ENCODE measurements at regions not wholly inside any gene's neighbourhood (a gene's known extent, or its start where the extent isn't known, plus 50 kb on each side); places are given as distances from the start of the nearest gene placed in this dataset.

- Histone ChIP-seq H3K27me3 (ENCODE audit: control insufficient read depth in 2 of 2, insufficient read depth in 2 of 2, low read length in 2 of 2) (no peaks in the 10 kb centered on the region), H3K4me3 (ENCODE audit: low read length in 2 of 2) (no peak overlapping the region), H3K4me1 (ENCODE audit: control insufficient read depth in 2 of 2, insufficient read depth in 2 of 2, low read length in 2 of 2) (no peaks in the 10 kb centered on the region), H3K27ac (ENCODE audit: low read depth in 2 of 2, low read length in 2 of 2) (no peak overlapping the region), H3K9ac (ENCODE audit: low read depth in 1 of 2, low read length in 2 of 2) (no peak overlapping the region), H3K9me3 (ENCODE audit: control insufficient read depth in 2 of 2, low read length in 2 of 2) (no peaks in the 10 kb centered on the region), H3K36me3 (ENCODE audit: control insufficient read depth in 2 of 2, insufficient read depth in 2 of 2, low read length in 2 of 2) (no peaks in the 10 kb centered on the region)
These were observed 642.1 kb upstream of the NRSN1 start for GRCh38 chr6:23483896-23484295.

GRCh38 chr6:23494367-23494766, 631.6 kb upstream of the NRSN1 start:
- no peaks in the 10 kb centered on the region for H3K9me3 ChIP-seq (ENCODE audit: control insufficient read depth in 2 of 2, low read length in 2 of 2)
- H3K27me3 ChIP-seq (ENCODE audit: control insufficient read depth in 2 of 2, insufficient read depth in 2 of 2, low read length in 2 of 2): no peaks in the 10 kb centered on the region
- no peak overlapping the region for H3K27ac ChIP-seq (ENCODE audit: low read depth in 2 of 2, low read length in 2 of 2)

DNA sequence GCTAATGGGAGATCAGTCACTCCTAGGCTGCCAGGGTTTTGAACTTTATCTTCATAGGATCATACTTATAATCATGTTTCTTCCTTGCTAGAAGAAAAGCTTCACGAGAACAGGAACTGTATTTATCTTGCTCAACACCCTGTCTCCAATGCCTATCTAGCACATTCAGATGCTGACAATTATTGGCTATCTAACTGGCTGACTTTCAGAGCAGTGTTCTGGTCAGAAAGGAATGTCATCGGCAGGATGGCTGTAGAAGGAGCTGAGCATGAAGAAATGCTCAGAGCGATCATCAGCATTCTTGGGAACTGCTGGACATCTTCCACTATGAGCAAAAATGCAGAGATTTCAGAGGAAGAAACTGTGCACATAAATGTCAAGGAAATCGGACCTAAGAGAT, 628.0 kb upstream of the NRSN1 start:
- Histone ChIP-seq H3K4me1 (ENCODE audit: control insufficient read depth in 2 of 2, insufficient read depth in 2 of 2, low read length in 2 of 2) (no peaks in the 10 kb centered on the region), H3K9me3 (ENCODE audit: control insufficient read depth in 2 of 2, low read length in 2 of 2) (no peaks in the 10 kb centered on the region), H3K9ac (ENCODE audit: low read depth in 1 of 2, low read length in 2 of 2) (no peak overlapping the region), H3K4me3 (ENCODE audit: low read length in 2 of 2) (no peak overlapping the region), H3K27me3 (ENCODE audit: control insufficient read depth in 2 of 2, insufficient read depth in 2 of 2, low read length in 2 of 2) (no peaks in the 10 kb centered on the region), H3K27ac (ENCODE audit: low read depth in 2 of 2, low read length in 2 of 2) (no peak overlapping the region), H3K36me3 (ENCODE audit: control insufficient read depth in 2 of 2, insufficient read depth in 2 of 2, low read length in 2 of 2) (no peaks in the 10 kb centered on the region)

More at GRCh38 chr6:23494367-23494766, 631.6 kb upstream of the NRSN1 start:
- Histone ChIP-seq H3K36me3 (ENCODE audit: control insufficient read depth in 2 of 2, insufficient read depth in 2 of 2, low read length in 2 of 2) (no peaks in the 10 kb centered on the region), H3K9ac (ENCODE audit: low read depth in 1 of 2, low read length in 2 of 2) (no peak overlapping the region), H3K4me1 (ENCODE audit: control insufficient read depth in 2 of 2, insufficient read depth in 2 of 2, low read length in 2 of 2) (no peaks in the 10 kb centered on the region), H3K4me3 (ENCODE audit: low read length in 2 of 2) (no peak overlapping the region)

DNA sequence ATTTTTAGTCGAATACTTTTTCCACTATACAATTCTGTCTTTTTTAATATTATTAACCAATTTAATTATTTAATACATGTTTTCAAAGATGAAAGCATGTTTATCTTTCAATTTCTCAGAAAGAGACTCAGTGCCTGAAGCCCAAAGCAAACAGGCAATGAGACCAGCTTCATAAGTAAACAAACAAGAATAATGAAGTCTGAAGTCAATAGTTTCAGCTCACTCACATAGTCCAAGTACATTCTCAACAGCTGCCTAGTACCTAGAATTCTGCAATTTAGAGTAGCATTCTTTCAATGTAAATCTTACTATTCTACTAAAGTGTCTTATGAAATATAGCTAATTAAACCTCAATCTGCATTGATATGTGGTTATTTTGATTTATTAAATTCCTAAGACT, 626.5 kb upstream of the NRSN1 start:
- no peaks in the 10 kb centered on the region for H3K4me1 ChIP-seq (ENCODE audit: control insufficient read depth in 2 of 2, insufficient read depth in 2 of 2, low read length in 2 of 2)
- no peaks in the 10 kb centered on the region for H3K27me3 ChIP-seq (ENCODE audit: control insufficient read depth in 2 of 2, insufficient read depth in 2 of 2, low read length in 2 of 2)
- H3K36me3 ChIP-seq (ENCODE audit: control insufficient read depth in 2 of 2, insufficient read depth in 2 of 2, low read length in 2 of 2): no peaks in the 10 kb centered on the region
- no peaks in the 10 kb centered on the region for H3K9me3 ChIP-seq (ENCODE audit: control insufficient read depth in 2 of 2, low read length in 2 of 2)
- H3K4me3 ChIP-seq (ENCODE audit: low read length in 2 of 2): no peak overlapping the region
- no peak overlapping the region for H3K27ac ChIP-seq (ENCODE audit: low read depth in 2 of 2, low read length in 2 of 2)
- no peak overlapping the region for H3K9ac ChIP-seq (ENCODE audit: low read depth in 1 of 2, low read length in 2 of 2)

GRCh38 chr6:23503173-23503572, 622.8 kb upstream of the NRSN1 start:
- Histone ChIP-seq H3K4me3 (ENCODE audit: low read length in 2 of 2) (no peak overlapping the region), H3K36me3 (ENCODE audit: control insufficient read depth in 2 of 2, insufficient read depth in 2 of 2, low read length in 2 of 2) (no peaks in the 10 kb centered on the region), H3K4me1 (ENCODE audit: control insufficient read depth in 2 of 2, insufficient read depth in 2 of 2, low read length in 2 of 2) (no peaks in the 10 kb centered on the region), H3K27me3 (ENCODE audit: control insufficient read depth in 2 of 2, insufficient read depth in 2 of 2, low read length in 2 of 2) (no peaks in the 10 kb centered on the region), H3K9me3 (ENCODE audit: control insufficient read depth in 2 of 2, low read length in 2 of 2) (no peaks in the 10 kb centered on the region), H3K27ac (ENCODE audit: low read depth in 2 of 2, low read length in 2 of 2) (no peak overlapping the region), H3K9ac (ENCODE audit: low read depth in 1 of 2, low read length in 2 of 2) (no peak overlapping the region)

DNA sequence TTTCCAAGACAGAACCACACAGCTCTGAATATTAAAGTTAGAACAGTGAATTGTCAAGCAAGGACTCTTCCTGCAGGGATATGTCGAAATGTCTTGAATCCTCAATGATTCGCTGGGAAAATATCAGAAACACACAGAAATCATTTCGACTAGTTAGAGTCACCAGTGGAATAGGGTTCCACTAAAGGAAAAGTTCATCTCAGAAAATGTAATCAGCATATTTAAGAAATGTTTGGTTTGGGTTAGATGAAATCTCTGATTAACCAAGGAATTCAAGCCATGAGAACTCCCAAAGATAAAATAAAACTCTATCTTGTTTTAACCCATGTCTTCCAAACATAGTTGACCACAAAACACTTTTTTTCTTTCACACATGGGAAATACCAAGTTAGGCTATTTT, 621.0 kb upstream of the NRSN1 start:
- Histone ChIP-seq H3K4me1 (ENCODE audit: control insufficient read depth in 2 of 2, insufficient read depth in 2 of 2, low read length in 2 of 2) (no peaks in the 10 kb centered on the region), H3K4me3 (ENCODE audit: low read length in 2 of 2) (no peak overlapping the region), H3K27ac (ENCODE audit: low read depth in 2 of 2, low read length in 2 of 2) (no peak overlapping the region), H3K9me3 (ENCODE audit: control insufficient read depth in 2 of 2, low read length in 2 of 2) (no peaks in the 10 kb centered on the region), H3K36me3 (ENCODE audit: control insufficient read depth in 2 of 2, insufficient read depth in 2 of 2, low read length in 2 of 2) (no peaks in the 10 kb centered on the region), H3K27me3 (ENCODE audit: control insufficient read depth in 2 of 2, insufficient read depth in 2 of 2, low read length in 2 of 2) (no peaks in the 10 kb centered on the region), H3K9ac (ENCODE audit: low read depth in 1 of 2, low read length in 2 of 2) (no peak overlapping the region)

DNA sequence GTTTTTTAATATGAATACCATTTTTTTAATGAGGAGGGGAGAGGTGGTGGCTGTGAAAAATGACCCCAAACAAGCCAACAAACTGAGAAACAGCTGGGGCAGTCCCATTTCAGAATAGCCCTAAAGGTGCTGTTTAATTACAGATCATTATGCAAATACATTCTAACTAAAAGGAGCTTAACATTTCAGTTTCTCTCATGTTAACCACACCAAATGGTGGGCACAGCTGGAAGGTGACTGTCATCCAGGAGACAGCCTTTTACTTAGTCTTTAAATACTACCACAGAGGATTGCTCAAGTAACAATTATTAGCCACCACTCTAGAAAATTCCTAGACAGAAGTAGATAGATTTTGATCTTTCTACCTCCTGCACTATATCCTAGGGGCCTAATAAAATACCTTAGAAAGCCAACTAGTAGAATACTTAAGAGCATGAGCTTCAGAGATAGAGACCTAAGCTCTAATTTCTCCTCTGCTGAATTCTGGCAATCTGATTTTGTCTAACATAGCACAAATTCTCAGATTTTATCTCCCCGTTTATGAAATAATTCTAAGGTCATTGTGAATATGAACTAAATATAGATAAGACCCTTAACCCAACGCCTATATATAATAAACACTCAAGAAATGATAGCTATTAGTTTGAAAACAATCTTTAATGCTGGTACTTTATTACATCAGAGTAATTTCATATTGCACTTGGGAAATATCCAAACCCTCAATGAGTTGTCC, 615.1 kb upstream of the NRSN1 start:
- Histone ChIP-seq H3K4me1 (ENCODE audit: control insufficient read depth in 2 of 2, insufficient read depth in 2 of 2, low read length in 2 of 2) (no peaks in the 10 kb centered on the region), H3K27me3 (ENCODE audit: control insufficient read depth in 2 of 2, insufficient read depth in 2 of 2, low read length in 2 of 2) (no peaks in the 10 kb centered on the region), H3K9me3 (ENCODE audit: control insufficient read depth in 2 of 2, low read length in 2 of 2) (no peaks in the 10 kb centered on the region), H3K4me3 (ENCODE audit: low read length in 2 of 2) (no peak overlapping the region), H3K27ac (ENCODE audit: low read depth in 2 of 2, low read length in 2 of 2) (no peak overlapping the region), H3K36me3 (ENCODE audit: control insufficient read depth in 2 of 2, insufficient read depth in 2 of 2, low read length in 2 of 2) (no peaks in the 10 kb centered on the region), H3K9ac (ENCODE audit: low read depth in 1 of 2, low read length in 2 of 2) (no peak overlapping the region)

- no peaks in the 10 kb centered on the region for H3K36me3 ChIP-seq (ENCODE audit: control insufficient read depth in 2 of 2, insufficient read depth in 2 of 2, low read length in 2 of 2)
- no peaks in the 10 kb centered on the region for H3K9me3 ChIP-seq (ENCODE audit: control insufficient read depth in 2 of 2, low read length in 2 of 2)
These were observed 614.2 kb upstream of the NRSN1 start for GRCh38 chr6:23511817-23512216.

DNA sequence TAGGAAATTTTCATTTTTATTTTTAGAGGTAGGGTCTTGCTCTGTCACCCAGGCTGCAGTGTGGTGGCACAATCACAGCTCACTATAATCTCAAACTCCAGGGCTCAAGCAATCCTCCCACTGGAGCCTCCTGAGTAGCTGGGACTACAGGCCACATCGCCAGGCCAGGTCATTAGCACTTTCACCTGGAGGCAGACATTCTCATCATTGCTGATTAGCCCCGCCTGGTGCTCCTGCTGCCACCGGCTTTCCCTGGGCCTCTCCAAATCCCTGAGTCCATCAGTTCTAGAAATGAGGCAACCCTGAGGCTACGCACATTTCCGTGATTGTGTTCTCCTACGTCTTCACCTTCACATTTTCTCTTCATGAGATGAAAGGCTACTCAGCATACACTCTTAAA, 607.7 kb upstream of the NRSN1 start:
- Histone ChIP-seq H3K27ac (ENCODE audit: low read depth in 2 of 2, low read length in 2 of 2) (no peak overlapping the region), H3K4me1 (ENCODE audit: control insufficient read depth in 2 of 2, insufficient read depth in 2 of 2, low read length in 2 of 2) (no peaks in the 10 kb centered on the region), H3K4me3 (ENCODE audit: low read length in 2 of 2) (no peak overlapping the region), H3K36me3 (ENCODE audit: control insufficient read depth in 2 of 2, insufficient read depth in 2 of 2, low read length in 2 of 2) (no peaks in the 10 kb centered on the region), H3K27me3 (ENCODE audit: control insufficient read depth in 2 of 2, insufficient read depth in 2 of 2, low read length in 2 of 2) (no peaks in the 10 kb centered on the region), H3K9ac (ENCODE audit: low read depth in 1 of 2, low read length in 2 of 2) (no peak overlapping the region), H3K9me3 (ENCODE audit: control insufficient read depth in 2 of 2, low read length in 2 of 2) (no peaks in the 10 kb centered on the region)

More at GRCh38 chr6:23511817-23512216, 614.2 kb upstream of the NRSN1 start:
- Histone ChIP-seq H3K4me1 (ENCODE audit: control insufficient read depth in 2 of 2, insufficient read depth in 2 of 2, low read length in 2 of 2) (no peaks in the 10 kb centered on the region), H3K27me3 (ENCODE audit: control insufficient read depth in 2 of 2, insufficient read depth in 2 of 2, low read length in 2 of 2) (no peaks in the 10 kb centered on the region), H3K4me3 (ENCODE audit: low read length in 2 of 2) (no peak overlapping the region), H3K27ac (ENCODE audit: low read depth in 2 of 2, low read length in 2 of 2) (no peak overlapping the region), H3K9ac (ENCODE audit: low read depth in 1 of 2, low read length in 2 of 2) (no peak overlapping the region)

GRCh38 chr6:23522792-23523547, 603.0 kb upstream of the NRSN1 start:
- H3K9me3 ChIP-seq (ENCODE audit: control insufficient read depth in 2 of 2, low read length in 2 of 2): no peaks in the 10 kb centered on the region
- no peak overlapping the region for H3K27ac ChIP-seq (ENCODE audit: low read depth in 2 of 2, low read length in 2 of 2)
- H3K4me3 ChIP-seq (ENCODE audit: low read length in 2 of 2): no peak overlapping the region
- H3K4me1 ChIP-seq (ENCODE audit: control insufficient read depth in 2 of 2, insufficient read depth in 2 of 2, low read length in 2 of 2): no peaks in the 10 kb centered on the region
- H3K9ac ChIP-seq (ENCODE audit: low read depth in 1 of 2, low read length in 2 of 2): no peak overlapping the region
- no peaks in the 10 kb centered on the region for H3K27me3 ChIP-seq (ENCODE audit: control insufficient read depth in 2 of 2, insufficient read depth in 2 of 2, low read length in 2 of 2)
- no peaks in the 10 kb centered on the region for H3K36me3 ChIP-seq (ENCODE audit: control insufficient read depth in 2 of 2, insufficient read depth in 2 of 2, low read length in 2 of 2)
